Right atrium auricular region (tissue), 2 donors: ENCODE measurements at regions not wholly inside any gene's neighbourhood (a gene's known extent, or its start where the extent isn't known, plus 50 kb on each side); places are given as distances from the start of the nearest gene placed in this dataset.
"Not testable (repeated sequence)": the region's sequence is repeated elsewhere in the genome, so short reads cannot be mapped to it uniquely, and the experiment has no call there.

ENCODE experiments used
- DNase-seq: peaks from one replicate; pipeline ENCODE4 v3.0.0-alpha.2; 2019; ENCODE audit warnings: low spot score
- H3K27ac ChIP-seq, 2 donors: fragments of 200-600 bp; sonication (generic); 1 replicate in 1 of 2; 2 replicates in 1 of 2; pipeline ENCODE4 v1.5.1; 2016 to 2019
- H3K27me3 ChIP-seq, 2 donors: fragments of 200-600 bp; sonication (generic); one replicate each; pipeline versions ENCODE4 v1.5.1 to v1.6.0; 2017 to 2019
- H3K36me3 ChIP-seq: fragments of 200-600 bp; sonication (generic); one replicate; pipeline ENCODE4 v1.5.1; 2016
- H3K4me1 ChIP-seq, 2 donors: fragments of 200-600 bp; sonication (generic); one replicate each; pipeline versions ENCODE4 v1.5.1 to v1.6.0; 2017 to 2019
- H3K4me3 ChIP-seq, 2 donors: fragments of 200-600 bp; sonication (generic); 1 replicate in 1 of 2; 2 replicates in 1 of 2; pipeline ENCODE4 v1.5.1; 2017 to 2019; ENCODE audit warnings: mild to moderate bottlenecking in 1 of 2, moderate library complexity in 1 of 2
- H3K9me3 ChIP-seq, 2 donors: fragments of 200-600 bp; sonication (generic); one replicate each; pipeline ENCODE4 v1.5.1; 2019
- TF ChIP-seq, protein P1 (sequence below), 2 donors: fragments of 200-600 bp; sonication (generic); IDR thresholded peaks; one replicate each; pipeline ENCODE4 v1.5.1; 2019; ENCODE audit warnings: antibody characterized with exemption in 2 of 2

DNA sequence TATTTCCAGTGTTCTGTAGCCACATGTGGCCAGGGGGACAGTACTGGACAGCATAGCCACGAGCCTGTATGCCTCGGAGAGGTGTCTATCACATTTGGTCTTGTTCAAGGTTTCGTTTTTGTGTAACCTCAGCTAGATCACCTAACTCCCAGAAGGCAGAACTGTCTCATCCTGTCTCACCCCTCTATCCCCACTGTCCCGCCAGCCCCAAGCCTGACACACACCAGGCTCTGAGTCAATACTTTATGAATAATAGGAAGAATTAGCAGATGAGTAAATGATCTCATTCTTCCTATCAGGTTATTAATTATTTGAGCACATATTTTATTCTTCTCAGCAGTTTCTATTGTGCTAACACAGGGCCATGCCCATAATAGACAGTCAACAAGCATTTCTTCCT is 132.2 kb downstream of the NUFIP1 start:
- TF ChIP-seq, protein P1, sequence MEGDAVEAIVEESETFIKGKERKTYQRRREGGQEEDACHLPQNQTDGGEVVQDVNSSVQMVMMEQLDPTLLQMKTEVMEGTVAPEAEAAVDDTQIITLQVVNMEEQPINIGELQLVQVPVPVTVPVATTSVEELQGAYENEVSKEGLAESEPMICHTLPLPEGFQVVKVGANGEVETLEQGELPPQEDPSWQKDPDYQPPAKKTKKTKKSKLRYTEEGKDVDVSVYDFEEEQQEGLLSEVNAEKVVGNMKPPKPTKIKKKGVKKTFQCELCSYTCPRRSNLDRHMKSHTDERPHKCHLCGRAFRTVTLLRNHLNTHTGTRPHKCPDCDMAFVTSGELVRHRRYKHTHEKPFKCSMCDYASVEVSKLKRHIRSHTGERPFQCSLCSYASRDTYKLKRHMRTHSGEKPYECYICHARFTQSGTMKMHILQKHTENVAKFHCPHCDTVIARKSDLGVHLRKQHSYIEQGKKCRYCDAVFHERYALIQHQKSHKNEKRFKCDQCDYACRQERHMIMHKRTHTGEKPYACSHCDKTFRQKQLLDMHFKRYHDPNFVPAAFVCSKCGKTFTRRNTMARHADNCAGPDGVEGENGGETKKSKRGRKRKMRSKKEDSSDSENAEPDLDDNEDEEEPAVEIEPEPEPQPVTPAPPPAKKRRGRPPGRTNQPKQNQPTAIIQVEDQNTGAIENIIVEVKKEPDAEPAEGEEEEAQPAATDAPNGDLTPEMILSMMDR (IDR thresholded peaks at IDR 0.05): no peak
- Histone ChIP-seq H3K36me3 (no peaks in the 10 kb centered on the region), H3K4me1 (peaks cover 0 to 15% of the 10 kb centered on the region in 2 donors), H3K27me3 (no peaks in the 10 kb centered on the region), H3K4me3 (no peak overlapping the region), H3K27ac (peak overlapping the region; percentile 67 to 93), H3K9me3 (no peaks in the 10 kb centered on the region)
- peak; percentile 7 for DNase-seq

DNA sequence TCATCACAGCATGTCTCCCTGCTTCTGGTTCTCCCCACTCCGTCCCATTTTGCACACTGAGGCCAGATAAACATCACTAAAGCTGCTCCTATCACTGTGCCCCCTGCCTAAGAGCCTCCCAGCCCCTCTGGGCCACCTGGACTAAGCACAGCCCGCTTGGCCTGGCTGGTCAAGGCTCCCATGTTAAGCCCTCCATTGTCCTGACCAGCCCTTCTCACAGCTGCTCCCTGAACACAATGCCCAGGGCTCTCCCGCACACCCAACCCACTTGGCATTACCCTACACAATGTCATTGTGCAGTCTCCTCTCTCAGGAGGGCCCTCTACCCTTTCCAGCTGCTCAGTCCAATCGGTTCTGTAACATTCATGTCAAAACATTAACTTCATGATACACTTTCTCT is 133.4 kb downstream of the NUFIP1 start:
- TF ChIP-seq, protein P1 (IDR thresholded peaks at IDR 0.05): no peak
- Histone ChIP-seq H3K36me3 (no peaks in the 10 kb centered on the region), H3K27me3 (no peaks in the 10 kb centered on the region), H3K4me3 (no peak overlapping the region), H3K4me1 (peaks cover 0 to 15% of the 10 kb centered on the region in 2 donors), H3K9me3 (no peaks in the 10 kb centered on the region), H3K27ac (peak overlapping the region; percentile 67 to 93)
- peak; percentile 44 for DNase-seq

DNA sequence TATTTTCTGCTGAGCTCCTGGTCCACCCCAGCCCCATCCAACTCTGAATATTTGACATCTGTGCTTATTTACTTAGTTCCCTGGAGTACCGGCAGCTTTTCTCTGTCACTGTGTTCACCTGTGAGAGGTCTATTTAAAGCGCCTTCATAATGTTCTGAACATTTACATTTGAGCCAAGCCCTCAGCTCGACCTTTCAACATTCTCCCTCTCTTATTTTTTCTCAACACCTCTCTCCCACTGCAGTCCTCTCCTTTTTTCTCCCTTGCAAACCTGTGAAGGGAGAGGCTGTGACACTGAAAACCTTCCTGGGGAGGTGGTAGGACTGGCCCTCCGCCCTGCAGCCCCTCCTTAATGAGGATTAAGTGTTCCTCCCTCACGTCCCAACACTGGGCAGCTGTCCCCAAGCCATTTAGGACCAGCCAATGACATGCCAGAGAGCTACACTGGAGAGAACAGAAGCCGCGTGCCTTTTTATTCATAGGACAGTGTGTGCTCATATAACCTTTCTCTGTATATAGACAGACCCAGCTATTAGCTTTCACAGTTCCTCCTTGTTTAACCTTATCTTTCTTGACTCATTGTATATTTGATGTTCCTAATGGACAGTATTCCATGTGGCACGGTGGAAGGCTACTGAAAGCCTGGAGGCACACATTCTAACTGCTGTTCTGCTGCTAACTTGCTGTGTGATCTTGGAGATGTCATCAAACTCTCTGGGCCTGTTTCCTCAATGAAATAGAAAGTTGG is 134.8 kb downstream of the NUFIP1 start:
- Histone ChIP-seq H3K27me3 (no peaks in the 10 kb centered on the region), H3K9me3 (no peaks in the 10 kb centered on the region), H3K27ac (peak overlapping the region; percentile 67 to 93), H3K4me1 (peaks cover 0 to 19% of the 10 kb centered on the region in 2 donors), H3K4me3 (no peak overlapping the region), H3K36me3 (no peaks in the 10 kb centered on the region)
- peak; percentile 57 for DNase-seq
- TF ChIP-seq, protein P1 (IDR thresholded peaks at IDR 0.05): no peak

DNA sequence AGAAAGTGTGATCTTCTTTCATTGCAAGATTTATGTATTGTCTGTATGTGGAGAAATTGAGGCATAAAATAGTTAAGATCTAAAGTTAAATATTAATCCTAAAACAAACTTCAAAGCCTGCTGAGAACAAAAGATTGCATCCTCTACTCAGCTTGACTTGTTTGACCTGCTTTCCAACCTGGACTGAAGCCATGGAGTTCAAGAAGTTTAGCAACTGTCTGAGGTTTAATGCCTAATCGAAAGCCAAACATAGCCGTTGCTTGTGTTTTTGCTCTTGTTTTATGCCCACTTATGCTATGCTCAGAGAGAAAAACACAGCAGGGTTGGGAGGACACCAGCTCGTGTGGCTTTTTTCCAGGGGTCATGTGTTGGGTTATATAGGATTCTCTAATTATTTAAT is 135.6 kb downstream of the NUFIP1 start:
- peak; percentile 16 for DNase-seq
- peaks cover 0 to 25% of the 10 kb centered on the region in 2 donors for H3K4me1 ChIP-seq
- H3K36me3 ChIP-seq: no peaks in the 10 kb centered on the region
- H3K27me3 ChIP-seq: no peaks in the 10 kb centered on the region
- no peaks in the 10 kb centered on the region for H3K9me3 ChIP-seq
- H3K27ac ChIP-seq: peak overlapping the region; percentile 67 to 93
- no peak overlapping the region for H3K4me3 ChIP-seq
- TF ChIP-seq, protein P1 (IDR thresholded peaks at IDR 0.05): no peak

DNA sequence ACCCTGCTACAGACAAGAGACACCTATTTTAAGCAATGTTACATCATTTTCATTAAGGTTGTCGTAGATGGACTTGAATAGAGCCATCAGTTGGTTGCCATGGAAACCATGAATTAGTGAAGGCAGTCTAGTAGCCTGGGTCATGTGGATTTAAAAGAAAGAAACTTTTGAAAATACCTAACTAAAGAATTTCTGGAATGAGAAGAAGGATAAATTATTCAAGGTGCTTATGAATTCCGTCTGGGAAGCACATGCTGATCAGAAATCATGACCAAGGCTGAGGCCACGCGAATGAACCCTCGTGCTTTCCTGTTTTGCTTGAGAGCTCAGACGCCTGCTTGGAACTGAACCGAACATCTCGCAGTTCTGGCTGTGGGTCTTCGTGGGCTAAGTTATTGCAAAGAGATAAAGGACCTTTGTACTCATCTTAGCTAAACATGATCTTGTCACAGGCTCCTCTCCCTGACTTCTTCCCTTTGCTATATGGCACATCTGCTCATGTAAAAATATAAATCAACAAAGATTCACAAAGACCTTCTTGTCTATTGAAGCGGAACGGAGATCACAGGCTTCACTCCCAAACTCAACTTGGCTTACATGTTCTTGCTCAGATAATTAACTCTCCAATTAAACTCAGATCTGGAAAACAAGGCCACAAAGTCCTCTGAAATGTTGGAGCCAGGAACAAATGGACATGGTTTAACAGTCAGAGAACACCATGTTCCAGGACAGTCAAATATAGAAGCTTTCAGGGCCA is 140.2 kb downstream of the NUFIP1 start:
- peak; percentile 56 for DNase-seq
- Histone ChIP-seq H3K4me3 (no peak overlapping the region), H3K27ac (peak overlapping the region; percentile 3 to 65), H3K36me3 (no peaks in the 10 kb centered on the region), H3K27me3 (no peaks in the 10 kb centered on the region), H3K4me1 (peaks cover 0 to 18% of the 10 kb centered on the region in 2 donors), H3K9me3 (no peaks in the 10 kb centered on the region)
- TF ChIP-seq, protein P1 (IDR thresholded peaks at IDR 0.05): no peak

DNA sequence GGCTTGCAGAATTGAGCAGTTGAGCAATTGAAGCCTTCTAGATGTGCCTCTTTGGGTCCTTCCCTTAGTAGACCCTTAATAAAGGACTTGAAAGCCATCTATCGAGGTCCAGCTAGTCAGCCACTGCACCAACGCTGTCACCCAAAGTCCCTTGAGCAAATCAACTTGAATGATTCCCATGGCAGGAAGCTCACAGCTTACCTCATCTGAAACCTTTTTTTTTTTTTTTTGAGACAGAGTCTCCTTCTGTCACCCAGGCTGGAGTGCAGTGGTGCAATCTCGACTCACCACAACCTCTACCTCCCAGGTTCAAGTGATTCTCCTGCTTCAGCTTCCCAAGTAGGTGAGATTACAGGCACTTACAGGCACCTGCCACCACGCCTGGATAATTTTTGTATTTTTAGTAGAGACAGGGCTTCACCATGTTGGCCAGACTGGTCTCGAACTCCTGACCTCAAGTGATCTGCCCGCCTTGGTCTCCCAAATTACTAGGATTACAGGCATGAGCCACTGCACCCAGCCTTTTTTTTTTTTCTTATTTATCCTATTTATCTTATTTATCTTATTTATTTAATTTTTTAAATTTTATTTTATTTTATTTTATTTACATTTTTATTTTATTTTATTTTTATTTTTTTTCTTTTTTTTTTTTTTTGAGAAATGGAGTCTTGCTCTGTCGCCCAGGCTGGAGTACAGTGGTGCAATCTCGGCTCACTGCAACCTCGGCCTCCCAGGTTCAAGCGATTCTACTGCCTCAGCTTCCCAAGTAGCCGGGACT is 143.8 kb downstream of the NUFIP1 start:
- H3K4me3 ChIP-seq: not testable (repeated sequence)

More for the DNA sequence above, 143.8 kb downstream of the NUFIP1 start:
- H3K27me3 ChIP-seq, H3K9me3 ChIP-seq, H3K27ac ChIP-seq, H3K36me3 ChIP-seq: not testable (repeated sequence)
- peaks cover 0 to 11% of the 10 kb centered on the region in 2 donors for H3K4me1 ChIP-seq
- peak; percentile 28 for DNase-seq
